Right atrium auricular region (tissue), 2 donors: ENCODE measurements at regions not wholly inside any gene's neighbourhood (a gene's known extent, or its start where the extent isn't known, plus 50 kb on each side); places are given as distances from the start of the nearest gene placed in this dataset.

Experiments
- DNase-seq: peaks from one replicate; pipeline ENCODE4 v3.0.0-alpha.2; 2019; ENCODE audit warnings: low spot score
- H3K27ac ChIP-seq, 2 donors: fragments of 200-600 bp; sonication (generic); 1 replicate in 1 of 2; 2 replicates in 1 of 2; pipeline ENCODE4 v1.5.1; 2016 to 2019
- H3K27me3 ChIP-seq, 2 donors: fragments of 200-600 bp; sonication (generic); one replicate each; pipeline versions ENCODE4 v1.5.1 to v1.6.0; 2017 to 2019
- H3K36me3 ChIP-seq: fragments of 200-600 bp; sonication (generic); one replicate; pipeline ENCODE4 v1.5.1; 2016
- H3K4me1 ChIP-seq, 2 donors: fragments of 200-600 bp; sonication (generic); one replicate each; pipeline versions ENCODE4 v1.5.1 to v1.6.0; 2017 to 2019
- H3K4me3 ChIP-seq, 2 donors: fragments of 200-600 bp; sonication (generic); 1 replicate in 1 of 2; 2 replicates in 1 of 2; pipeline ENCODE4 v1.5.1; 2017 to 2019; ENCODE audit warnings: mild to moderate bottlenecking in 1 of 2, moderate library complexity in 1 of 2
- H3K9me3 ChIP-seq, 2 donors: fragments of 200-600 bp; sonication (generic); one replicate each; pipeline ENCODE4 v1.5.1; 2019
- TF ChIP-seq, protein P1 (sequence below), 2 donors: fragments of 200-600 bp; sonication (generic); IDR thresholded peaks; one replicate each; pipeline ENCODE4 v1.5.1; 2019; ENCODE audit warnings: antibody characterized with exemption in 2 of 2

DNA sequence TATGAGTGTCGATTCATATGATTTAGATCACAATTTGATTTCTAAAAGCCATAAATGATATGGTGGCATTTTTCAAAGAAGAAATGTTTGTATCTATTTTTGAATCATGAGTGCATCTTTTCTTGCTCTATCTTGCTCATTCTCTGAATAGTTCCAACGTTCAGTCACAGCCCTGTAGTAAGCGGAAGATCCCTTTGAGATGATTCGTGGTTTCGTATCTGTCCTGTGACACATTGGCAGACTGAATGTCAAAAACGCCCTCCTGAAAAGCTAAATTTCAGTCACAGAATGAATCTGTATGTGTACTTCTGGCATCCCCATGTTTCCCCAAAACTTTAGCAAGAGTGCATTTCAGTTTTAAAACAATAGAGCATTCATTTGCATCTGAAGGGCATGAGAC is 1066.9 kb upstream of the TENM3 start:
- Histone ChIP-seq H3K27me3 (no peaks in the 10 kb centered on the region), H3K9me3 (no peaks in the 10 kb centered on the region), H3K27ac (no peak overlapping the region), H3K36me3 (no peaks in the 10 kb centered on the region), H3K4me1 (no peaks in the 10 kb centered on the region), H3K4me3 (no peak overlapping the region)
- TF ChIP-seq, protein P1, sequence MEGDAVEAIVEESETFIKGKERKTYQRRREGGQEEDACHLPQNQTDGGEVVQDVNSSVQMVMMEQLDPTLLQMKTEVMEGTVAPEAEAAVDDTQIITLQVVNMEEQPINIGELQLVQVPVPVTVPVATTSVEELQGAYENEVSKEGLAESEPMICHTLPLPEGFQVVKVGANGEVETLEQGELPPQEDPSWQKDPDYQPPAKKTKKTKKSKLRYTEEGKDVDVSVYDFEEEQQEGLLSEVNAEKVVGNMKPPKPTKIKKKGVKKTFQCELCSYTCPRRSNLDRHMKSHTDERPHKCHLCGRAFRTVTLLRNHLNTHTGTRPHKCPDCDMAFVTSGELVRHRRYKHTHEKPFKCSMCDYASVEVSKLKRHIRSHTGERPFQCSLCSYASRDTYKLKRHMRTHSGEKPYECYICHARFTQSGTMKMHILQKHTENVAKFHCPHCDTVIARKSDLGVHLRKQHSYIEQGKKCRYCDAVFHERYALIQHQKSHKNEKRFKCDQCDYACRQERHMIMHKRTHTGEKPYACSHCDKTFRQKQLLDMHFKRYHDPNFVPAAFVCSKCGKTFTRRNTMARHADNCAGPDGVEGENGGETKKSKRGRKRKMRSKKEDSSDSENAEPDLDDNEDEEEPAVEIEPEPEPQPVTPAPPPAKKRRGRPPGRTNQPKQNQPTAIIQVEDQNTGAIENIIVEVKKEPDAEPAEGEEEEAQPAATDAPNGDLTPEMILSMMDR (IDR thresholded peaks at IDR 0.05) = no peak
- no peak for DNase-seq

DNA sequence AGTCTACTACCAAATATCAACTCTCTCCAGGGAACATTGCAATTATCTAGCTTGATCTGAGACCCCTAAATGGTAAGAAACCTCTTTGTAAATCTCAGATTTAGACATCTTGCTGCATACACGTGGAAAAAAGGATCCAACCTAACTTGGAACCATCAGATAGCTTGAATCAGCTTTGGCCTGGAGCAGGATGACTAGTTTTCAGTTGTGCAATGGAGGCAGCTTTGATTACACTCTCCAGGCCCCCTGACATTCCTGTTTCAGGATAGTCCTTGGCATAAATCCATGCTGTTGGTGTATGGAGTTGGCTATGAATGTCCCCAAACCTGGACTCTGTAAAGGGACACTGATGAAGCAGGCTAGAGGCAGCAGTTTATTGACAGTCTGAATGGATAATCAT is 1061.9 kb upstream of the TENM3 start:
- DNase-seq = no peak
- no peak overlapping the region for H3K27ac ChIP-seq
- no peaks in the 10 kb centered on the region for H3K27me3 ChIP-seq
- no peaks in the 10 kb centered on the region for H3K4me1 ChIP-seq
- TF ChIP-seq, protein P1 (IDR thresholded peaks at IDR 0.05) = no peak
- no peaks in the 10 kb centered on the region for H3K36me3 ChIP-seq
- H3K4me3 ChIP-seq = no peak overlapping the region
- H3K9me3 ChIP-seq = no peaks in the 10 kb centered on the region

DNA sequence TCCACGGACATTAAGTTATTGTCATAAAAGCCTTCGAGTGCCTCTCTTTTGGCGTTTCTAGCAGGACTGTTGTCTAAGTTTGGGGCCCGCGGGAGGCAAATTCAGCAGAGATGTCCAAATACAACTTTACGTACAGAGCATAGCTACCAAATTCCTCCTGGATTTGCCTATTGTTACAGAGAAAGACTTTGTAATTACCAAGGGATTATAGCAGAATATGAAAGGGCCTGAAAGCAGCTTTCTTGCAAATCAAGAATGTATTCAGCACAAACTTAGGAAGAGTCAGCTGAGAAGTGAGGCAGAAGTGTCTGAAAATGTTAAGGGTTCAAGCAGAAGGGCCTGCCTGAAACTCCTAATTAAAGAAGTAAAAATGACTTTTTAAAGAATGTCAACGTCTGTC is 1053.5 kb upstream of the TENM3 start:
- Histone ChIP-seq H3K27me3 (no peaks in the 10 kb centered on the region), H3K27ac (no peak overlapping the region), H3K4me1 (no peaks in the 10 kb centered on the region), H3K4me3 (no peak overlapping the region), H3K9me3 (no peaks in the 10 kb centered on the region), H3K36me3 (no peaks in the 10 kb centered on the region)
- TF ChIP-seq, protein P1 (IDR thresholded peaks at IDR 0.05) = no peak
- no peak for DNase-seq

- no peaks in the 10 kb centered on the region for H3K27me3 ChIP-seq
- H3K4me1 ChIP-seq = no peaks in the 10 kb centered on the region
- no peaks in the 10 kb centered on the region for H3K36me3 ChIP-seq
- no peak for DNase-seq
- H3K4me3 ChIP-seq = no peak overlapping the region
- TF ChIP-seq, protein P1 (IDR thresholded peaks at IDR 0.05) = no peak
- H3K9me3 ChIP-seq = no peaks in the 10 kb centered on the region
- no peak overlapping the region for H3K27ac ChIP-seq
Observed at GRCh38 chr4:181193131-181193930, 1049.9 kb upstream of the TENM3 start.

GRCh38 chr4:181194096-181194495 is 1049.1 kb upstream of the TENM3 start:
- TF ChIP-seq, protein P1 (IDR thresholded peaks at IDR 0.05) = no peak
- Histone ChIP-seq H3K4me1 (no peaks in the 10 kb centered on the region), H3K9me3 (no peaks in the 10 kb centered on the region), H3K36me3 (no peaks in the 10 kb centered on the region), H3K27me3 (no peaks in the 10 kb centered on the region), H3K4me3 (no peak overlapping the region), H3K27ac (no peak overlapping the region)
- DNase-seq = no peak

- TF ChIP-seq, protein P1 (IDR thresholded peaks at IDR 0.05) = no peak
- no peaks in the 10 kb centered on the region for H3K36me3 ChIP-seq
- H3K4me1 ChIP-seq = no peaks in the 10 kb centered on the region
- H3K9me3 ChIP-seq = no peaks in the 10 kb centered on the region
- no peak overlapping the region for H3K4me3 ChIP-seq
- DNase-seq = no peak
- no peaks in the 10 kb centered on the region for H3K27me3 ChIP-seq
- no peak overlapping the region for H3K27ac ChIP-seq
Observed at GRCh38 chr4:181200076-181200475, 1043.1 kb upstream of the TENM3 start.
